ENCODE measurements at regions not wholly inside any gene's neighbourhood (a gene's known extent, or its start where the extent isn't known, plus 50 kb on each side); places are given as distances from the start of the nearest gene placed in this dataset.
"Not testable (repeated sequence)": the region's sequence is repeated elsewhere in the genome, so short reads cannot be mapped to it uniquely, and the experiment has no call there.

- no peak for DNase-seq
- Histone ChIP-seq H3K9me3 (peaks cover 0 to 6% (median 6%) of the 10 kb centered on the region in 3 donors), H3K4me3 (no peak overlapping the region), H3K4me1 (no peaks in the 10 kb centered on the region), H3K27me3 (no peaks in the 10 kb centered on the region), H3K36me3 (no peaks in the 10 kb centered on the region), H3K27ac (no peak overlapping the region)
- intact Hi-C loops (cut with DNase I; ENCODE audit: low total_unique reads), result no loop called here
- TF ChIP-seq CTCF (IDR thresholded peaks at IDR 0.05), result no peak
These were observed 105.6 kb upstream of the CBLB start for GRCh38 chr3:105974381-105974780.

GRCh38 chr3:105976196-105976595 lies 107.4 kb upstream of the CBLB start:
- Histone ChIP-seq H3K36me3 (no peaks in the 10 kb centered on the region), H3K4me1 (no peaks in the 10 kb centered on the region), H3K27me3 (no peaks in the 10 kb centered on the region), H3K4me3 (no peak overlapping the region), H3K27ac (no peak overlapping the region), H3K9me3 (peaks cover 0 to 6% (median 4%) of the 10 kb centered on the region in 3 donors)
- DNase-seq, result no peak
- no peak for TF ChIP-seq CTCF (IDR thresholded peaks at IDR 0.05)
- intact Hi-C loops (cut with DNase I; ENCODE audit: low total_unique reads), result no loop called here

- no peak overlapping the region for H3K27ac ChIP-seq
- H3K27me3 ChIP-seq, result no peaks in the 10 kb centered on the region
- no peak overlapping the region for H3K4me3 ChIP-seq
- H3K4me1 ChIP-seq, result no peaks in the 10 kb centered on the region
- H3K36me3 ChIP-seq, result no peaks in the 10 kb centered on the region
- no peak for DNase-seq
- TF ChIP-seq CTCF (IDR thresholded peaks at IDR 0.05), result no peak
- H3K9me3 ChIP-seq, result peaks cover 0 to 2% (median 0%) of the 10 kb centered on the region in 3 donors
- intact Hi-C loops (cut with DNase I; ENCODE audit: low total_unique reads), result no loop called here
These were observed 111.1 kb upstream of the CBLB start for GRCh38 chr3:105979961-105980360.

- Histone ChIP-seq H3K27me3 (no peaks in the 10 kb centered on the region), H3K36me3 (no peaks in the 10 kb centered on the region), H3K9me3 (peaks cover 0 to 2% (median 0%) of the 10 kb centered on the region in 3 donors), H3K4me3 (no peak overlapping the region), H3K27ac (no peak overlapping the region), H3K4me1 (no peaks in the 10 kb centered on the region)
- no peak for DNase-seq
- intact Hi-C loops (cut with DNase I; ENCODE audit: low total_unique reads), result no loop called here
- no peak for TF ChIP-seq CTCF (IDR thresholded peaks at IDR 0.05)
These were observed 113.4 kb upstream of the CBLB start for GRCh38 chr3:105982207-105982606.

- no peaks in the 10 kb centered on the region for H3K36me3 ChIP-seq
- no peak overlapping the region for H3K27ac ChIP-seq
- TF ChIP-seq CTCF (IDR thresholded peaks at IDR 0.05), result no peak
- no peak overlapping the region for H3K4me3 ChIP-seq
- intact Hi-C loops (cut with DNase I; ENCODE audit: low total_unique reads), result no loop called here
- no peak for DNase-seq
- H3K4me1 ChIP-seq, result peaks cover 0 to 9% (median 0%) of the 10 kb centered on the region in 4 donors
- no peaks in the 10 kb centered on the region for H3K27me3 ChIP-seq
- H3K9me3 ChIP-seq, result peaks cover 0 to 2% (median 0%) of the 10 kb centered on the region in 3 donors
These were observed 116.0 kb upstream of the CBLB start for GRCh38 chr3:105984837-105985236.

- H3K36me3 ChIP-seq; intact Hi-C loops (cut with DNase I; ENCODE audit: low total_unique reads); H3K27ac ChIP-seq; H3K4me3 ChIP-seq; H3K4me1 ChIP-seq; H3K27me3 ChIP-seq; DNase-seq; H3K9me3 ChIP-seq: not testable (repeated sequence)
These were observed 117.5 kb upstream of the CBLB start for GRCh38 chr3:105986343-105986742.

All from tibial artery (tissue), 4 donors.